ENCODE measurements at regions not wholly inside any gene's neighbourhood (a gene's known extent, or its start where the extent isn't known, plus 50 kb on each side); places are given as distances from the start of the nearest gene placed in this dataset.

GRCh38 chr15:39290711-39291435 lies 290.0 kb upstream of the THBS1 start:
- DNase-seq = no peak

DNA sequence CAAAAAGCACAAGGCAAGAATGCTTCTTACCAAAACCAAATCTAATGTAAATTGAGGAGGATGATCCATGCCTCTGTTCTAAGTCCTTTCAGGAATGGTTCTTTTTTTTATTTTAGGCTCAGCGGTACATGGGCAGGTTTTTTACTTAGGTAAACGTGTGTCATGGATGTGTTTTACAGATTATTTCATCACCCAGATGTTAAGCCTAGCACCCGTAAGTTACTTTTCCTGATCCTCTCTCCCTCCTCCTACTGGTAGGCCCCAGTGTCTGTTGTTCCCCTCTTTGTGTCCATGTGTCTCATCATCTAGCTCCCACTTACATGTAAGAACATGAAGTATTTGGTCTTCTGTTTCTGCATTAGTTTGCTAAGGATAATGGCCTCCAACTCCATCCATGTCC lies 289.2 kb upstream of the THBS1 start:
- no peak for DNase-seq

DNA sequence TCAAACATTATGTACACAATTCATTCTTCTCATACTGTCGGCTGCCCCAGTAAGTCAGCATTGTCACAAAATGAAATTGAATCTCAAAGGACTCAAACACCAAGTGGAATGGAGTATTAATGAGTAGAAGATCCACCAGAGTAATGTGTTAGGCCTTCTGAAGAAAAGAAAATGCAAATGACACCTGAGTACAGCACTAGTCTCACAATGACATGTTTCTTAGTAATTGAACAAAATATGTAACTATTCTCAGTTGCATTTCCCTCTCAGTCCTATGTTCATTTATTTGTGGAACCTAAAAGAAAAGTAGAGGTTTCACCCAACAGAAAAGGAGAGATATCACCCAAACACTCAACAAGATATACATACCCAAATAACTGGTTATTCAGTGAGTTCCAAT lies 283.9 kb upstream of the THBS1 start:
- DNase-seq = no peak

- no peak for DNase-seq
Observed at GRCh38 chr15:39298271-39298962, 282.5 kb upstream of the THBS1 start.

DNA sequence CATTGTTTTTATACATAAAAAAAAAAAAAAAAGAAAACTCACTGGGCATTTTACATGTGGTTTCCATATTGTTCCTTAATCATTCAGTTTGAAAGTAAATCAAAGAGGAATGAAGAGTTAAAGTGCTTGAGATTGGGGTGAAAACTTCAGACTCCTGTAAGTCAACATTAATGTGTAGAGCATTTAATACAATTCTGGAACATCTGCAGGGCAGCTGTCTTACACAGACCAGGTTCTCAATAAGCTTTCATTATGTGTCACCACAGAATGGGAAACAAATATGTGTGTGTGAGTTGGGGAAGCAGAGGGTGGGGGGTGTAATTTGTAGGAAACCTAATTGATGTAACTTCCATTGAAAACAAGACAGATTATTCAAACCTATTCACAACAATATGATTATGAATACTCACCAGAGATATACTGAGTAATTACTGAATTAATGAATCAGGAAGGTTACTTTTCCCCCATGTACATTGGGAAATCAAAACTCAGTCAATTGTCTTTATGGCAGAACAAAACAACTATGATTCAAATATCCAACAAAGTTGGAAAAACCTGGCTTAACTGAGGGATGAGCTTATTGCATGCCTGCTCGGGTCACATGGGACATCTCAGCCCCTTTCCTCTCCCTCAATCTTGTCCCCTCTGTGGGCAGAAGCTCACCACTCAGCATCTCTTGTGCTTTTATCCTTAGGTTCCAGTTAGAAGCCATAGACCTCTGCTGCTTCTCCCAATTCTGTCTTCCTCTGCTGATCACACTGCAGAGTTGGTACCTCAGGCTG lies 281.2 kb upstream of the THBS1 start:
- no peak for DNase-seq

DNA sequence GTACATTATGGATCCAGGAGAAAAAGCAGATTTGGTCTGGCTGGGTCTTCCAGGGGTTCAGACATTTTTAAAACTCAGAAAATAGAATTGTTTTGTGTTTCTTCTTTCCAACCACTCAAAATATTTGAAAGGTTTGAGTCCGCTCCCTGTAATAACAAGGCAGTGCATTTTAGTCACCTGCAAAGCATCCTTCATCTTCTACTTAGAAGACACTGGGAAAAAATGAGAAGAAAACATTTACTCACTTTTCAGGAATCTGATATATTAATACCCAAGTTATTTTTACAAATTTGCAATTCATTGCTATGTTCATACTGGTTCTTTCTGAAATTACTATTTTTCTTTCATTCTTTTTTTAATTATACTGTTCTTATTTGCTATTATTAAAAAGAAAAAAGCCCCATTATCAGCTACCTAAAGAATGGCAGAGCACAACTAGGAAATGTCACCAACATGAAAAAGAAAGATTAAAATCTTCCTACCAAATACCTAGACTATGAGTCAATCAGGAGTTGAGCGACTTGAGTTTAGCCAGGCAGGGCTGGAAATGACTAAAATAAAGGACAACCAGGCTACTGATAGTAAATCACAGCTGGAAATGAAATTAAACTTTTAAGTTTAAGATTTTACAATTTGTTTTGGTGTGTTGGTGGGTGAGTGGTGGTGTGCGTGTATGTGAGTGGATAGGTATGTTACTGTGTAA lies 280.3 kb upstream of the THBS1 start:
- DNase-seq = no peak

- DNase-seq = no peak
Observed at GRCh38 chr15:39301589-39301999, 279.3 kb upstream of the THBS1 start.

GRCh38 chr15:39302936-39303335 lies 277.9 kb upstream of the THBS1 start:
- DNase-seq = no peak

DNA sequence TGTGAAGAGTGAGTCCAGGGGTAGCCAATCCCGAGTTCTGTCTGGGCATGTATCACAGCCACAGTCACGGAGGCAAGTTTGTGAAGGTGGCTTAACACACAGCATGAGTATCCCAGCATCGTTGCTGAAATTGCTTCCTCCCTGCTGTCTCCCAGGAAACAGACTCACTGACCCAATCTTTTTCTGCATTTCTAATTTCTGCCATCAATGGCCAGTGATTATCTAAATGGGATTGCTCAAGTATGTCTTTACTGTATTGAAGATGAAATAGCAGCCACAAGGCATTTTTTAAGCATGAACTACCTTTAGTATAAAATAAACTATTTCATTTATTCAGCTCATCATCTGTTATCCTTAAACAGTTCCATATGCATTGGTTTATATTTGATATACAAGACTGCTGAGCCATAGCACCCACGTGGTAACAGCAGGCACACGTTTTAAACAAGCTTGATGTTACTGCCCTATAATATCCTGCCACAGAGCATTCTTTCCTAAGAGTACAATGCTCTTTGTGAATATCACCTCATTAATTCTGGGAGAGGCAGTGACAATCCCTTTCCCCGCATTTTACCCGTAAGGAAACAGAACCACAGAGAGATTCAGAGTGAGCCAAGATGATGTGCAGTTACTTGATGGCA lies 276.6 kb upstream of the THBS1 start:
- DNase-seq = no peak

GRCh38 chr15:39304931-39305728 lies 275.7 kb upstream of the THBS1 start:
- DNase-seq = no peak

DNA sequence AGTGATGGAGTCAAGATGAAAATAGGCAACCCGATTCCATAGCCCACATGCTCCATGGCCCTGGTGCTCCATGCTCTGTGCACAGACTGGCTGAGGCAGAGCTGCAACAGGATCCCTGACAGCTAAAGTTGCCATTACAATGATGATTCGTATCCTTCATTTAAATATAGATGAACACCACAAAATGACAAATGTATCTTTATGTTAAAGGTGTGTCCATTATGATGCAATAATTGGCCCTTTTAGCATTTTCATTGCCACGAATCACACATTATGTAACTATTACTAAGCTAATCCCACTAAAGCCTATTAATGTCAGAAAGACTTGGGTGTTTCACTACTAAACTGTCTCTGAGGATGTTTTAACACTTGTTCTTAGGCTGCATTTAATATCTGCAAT lies 270.2 kb upstream of the THBS1 start:
- no peak for DNase-seq

DNA sequence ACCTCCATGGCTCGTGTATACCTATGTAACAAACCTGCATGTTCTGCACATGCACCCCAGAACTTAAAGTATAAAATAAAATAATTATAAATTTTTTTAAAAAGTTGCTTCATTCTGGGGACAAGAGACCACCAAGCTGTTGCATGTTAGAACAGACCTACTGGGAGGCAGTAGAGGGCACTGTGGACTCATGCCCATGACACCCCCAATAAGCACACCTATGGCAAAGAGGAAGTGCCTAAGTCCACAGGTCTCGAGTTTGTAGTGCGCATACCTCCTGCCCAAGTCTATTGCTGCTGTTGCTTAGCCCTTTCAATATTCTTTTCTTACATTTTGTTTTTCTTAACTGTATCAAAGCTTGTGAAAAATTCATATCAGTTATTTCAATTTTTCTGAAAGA lies 267.9 kb upstream of the THBS1 start:
- DNase-seq = no peak

DNA sequence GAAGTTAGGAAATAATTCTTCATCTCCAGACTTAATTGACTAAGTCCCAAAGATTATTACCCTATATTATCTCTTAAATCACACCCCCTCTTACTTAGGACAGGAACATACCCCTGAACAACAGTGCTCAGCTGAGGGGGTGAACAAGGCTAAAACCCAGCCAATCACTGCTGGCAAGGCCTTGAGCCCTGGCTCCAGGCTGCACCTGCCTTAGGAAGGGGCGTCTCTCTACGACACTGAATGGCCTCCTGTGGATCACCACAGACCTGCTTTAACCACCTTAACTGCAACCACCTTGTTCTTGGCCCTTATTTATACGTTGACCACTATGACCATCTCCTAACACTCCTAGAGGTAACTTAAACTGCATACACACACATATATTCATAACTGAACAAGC lies 267.4 kb upstream of the THBS1 start:
- DNase-seq = no peak

- DNase-seq = no peak
Observed at GRCh38 chr15:39313881-39314280, 267.0 kb upstream of the THBS1 start.

- DNase-seq = no peak
Observed at GRCh38 chr15:39315206-39315850, 265.6 kb upstream of the THBS1 start.

DNA sequence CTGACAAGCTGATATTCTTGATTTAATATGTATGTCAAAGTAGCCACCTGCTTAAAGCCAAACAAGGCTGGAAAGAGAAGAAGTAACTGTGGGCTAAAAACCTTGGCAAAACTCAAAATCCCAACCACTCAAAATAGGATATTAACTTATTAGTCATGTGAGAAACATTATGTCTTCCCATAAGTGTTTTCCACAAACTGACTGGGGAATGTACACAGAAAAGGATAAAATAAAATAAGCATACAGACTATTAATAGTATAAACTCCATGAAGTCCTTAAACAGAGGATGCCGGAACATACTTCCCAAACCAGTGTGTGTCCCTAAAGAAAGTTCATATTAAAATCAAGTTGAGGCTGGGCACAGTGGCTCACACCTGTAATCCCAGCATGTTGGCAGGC lies 263.7 kb upstream of the THBS1 start:
- no peak for DNase-seq

- no peak for DNase-seq
Observed at GRCh38 chr15:39318231-39318630, 262.6 kb upstream of the THBS1 start.

DNA sequence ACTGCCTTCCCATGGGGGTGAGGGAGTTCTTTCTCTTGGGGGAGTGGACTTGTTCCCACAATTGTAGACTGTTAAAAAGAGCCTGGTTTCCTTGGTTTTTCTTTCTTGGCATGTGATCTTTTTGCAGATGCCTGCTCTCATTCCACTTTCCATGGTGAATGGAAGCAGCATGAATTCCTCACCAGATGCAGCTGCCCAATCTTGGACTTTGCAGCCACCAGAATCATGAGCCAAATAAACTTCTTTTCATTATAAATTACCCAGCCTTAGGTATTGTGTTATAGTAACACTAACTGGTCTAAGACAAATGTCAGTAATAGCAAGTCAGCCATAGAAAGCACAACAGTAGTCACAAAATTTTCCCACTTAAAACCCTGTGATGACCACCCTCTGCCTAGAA lies 260.5 kb upstream of the THBS1 start:
- no peak for DNase-seq

- no peak for DNase-seq
Observed at GRCh38 chr15:39320886-39321285, 260.0 kb upstream of the THBS1 start.

- no peak for DNase-seq
Observed at GRCh38 chr15:39321977-39322376, 258.9 kb upstream of the THBS1 start.

DNA sequence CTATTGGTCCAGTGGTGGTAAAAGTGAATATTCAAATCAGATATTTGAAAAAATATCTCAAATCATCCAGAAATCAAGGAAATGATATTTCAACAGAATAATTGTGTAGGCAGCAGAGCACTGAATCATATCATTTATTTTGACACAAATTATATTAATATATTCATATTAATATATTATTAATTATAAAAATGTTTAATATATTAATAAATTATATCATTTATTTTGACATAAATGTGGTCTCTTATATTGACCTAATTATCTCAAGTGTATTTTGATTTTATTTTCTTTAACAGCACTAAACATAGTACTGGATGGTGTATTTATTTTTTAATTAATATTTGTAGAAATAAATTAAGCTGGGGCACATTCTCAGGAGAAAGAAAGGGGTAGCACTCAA lies 257.7 kb upstream of the THBS1 start:
- DNase-seq = no peak

Data from T-helper 1 cell (primary cell).